ENCODE measurements at regions not wholly inside any gene's neighbourhood (a gene's known extent, or its start where the extent isn't known, plus 50 kb on each side); places are given as distances from the start of the nearest gene placed in this dataset.

DNA sequence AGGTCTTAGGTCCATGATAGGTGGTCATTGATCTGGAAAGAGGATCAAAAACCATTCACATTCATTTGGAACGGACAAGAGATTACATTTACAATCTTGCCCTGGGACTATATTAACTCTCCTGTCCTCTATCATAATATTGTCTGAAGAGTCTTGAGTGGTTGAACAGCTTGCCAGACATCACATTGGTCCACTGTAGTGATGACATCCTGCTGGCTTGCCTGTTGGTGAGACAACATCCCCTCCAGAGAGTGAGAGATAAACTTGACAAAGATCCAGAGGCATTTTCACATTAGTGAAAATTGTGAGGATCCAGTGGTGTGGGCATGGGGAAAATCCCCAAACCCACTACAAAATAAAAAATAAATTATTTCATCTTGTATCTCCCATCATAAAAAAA is 155.7 kb upstream of the LEF1 start:
- FAIRE-seq, result no peak

DNA sequence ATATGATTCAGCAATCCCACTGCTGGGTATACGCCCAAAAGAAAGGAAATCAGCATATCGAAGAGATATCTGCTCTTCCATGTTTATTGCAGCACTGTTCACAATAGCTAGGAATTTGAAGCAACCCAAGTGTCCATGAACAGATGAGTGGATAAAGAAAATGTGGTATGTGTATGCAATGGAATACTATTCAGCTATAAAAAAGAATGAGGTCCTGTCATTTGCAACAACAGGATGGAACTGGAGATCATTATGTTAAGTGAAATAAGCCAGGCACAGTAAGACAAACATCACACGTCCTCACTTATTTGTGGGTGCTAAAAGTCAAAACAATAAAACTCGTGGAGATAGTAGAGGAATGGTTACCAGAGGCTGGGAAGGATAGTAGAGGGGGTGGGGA is 153.8 kb upstream of the LEF1 start:
- FAIRE-seq, result no peak

DNA sequence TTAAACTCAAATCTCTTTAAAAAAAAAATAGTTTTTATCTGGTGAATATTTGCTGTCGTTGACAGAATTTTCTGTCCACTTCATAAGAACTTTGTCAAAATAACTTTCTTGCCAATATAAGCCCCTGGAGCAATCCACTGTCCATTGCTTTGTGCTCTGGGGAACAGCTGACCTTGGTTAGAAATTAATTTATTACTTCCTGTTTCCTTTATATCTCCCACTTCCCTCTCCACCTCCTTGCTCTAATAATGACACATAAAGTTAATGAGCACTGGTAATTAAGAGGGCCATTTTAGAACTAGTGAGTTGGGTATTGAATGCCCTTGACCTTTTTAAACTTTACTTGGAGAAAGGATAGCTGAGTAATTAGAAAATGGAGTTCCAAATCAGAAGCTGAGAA is 151.3 kb upstream of the LEF1 start:
- peak; percentile 51 for FAIRE-seq

DNA sequence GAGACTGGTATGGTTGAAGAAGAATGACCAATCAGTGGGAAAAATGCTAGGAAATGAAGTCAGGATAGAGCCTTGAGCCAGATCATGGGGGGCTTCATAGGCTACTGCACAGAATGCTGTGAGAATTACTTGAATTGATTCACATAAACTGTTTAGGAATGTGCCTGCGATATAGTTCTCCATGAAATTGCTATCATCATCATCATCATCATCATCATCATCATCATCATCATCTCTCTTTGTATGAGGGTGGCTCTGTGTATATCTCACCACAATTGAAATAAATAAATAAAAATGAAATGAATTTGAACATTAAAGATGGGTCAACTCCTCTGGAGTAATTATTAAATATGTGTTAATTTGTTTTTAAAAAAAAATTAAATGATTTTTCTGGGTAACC is 148.6 kb upstream of the LEF1 start:
- FAIRE-seq, result no peak

DNA sequence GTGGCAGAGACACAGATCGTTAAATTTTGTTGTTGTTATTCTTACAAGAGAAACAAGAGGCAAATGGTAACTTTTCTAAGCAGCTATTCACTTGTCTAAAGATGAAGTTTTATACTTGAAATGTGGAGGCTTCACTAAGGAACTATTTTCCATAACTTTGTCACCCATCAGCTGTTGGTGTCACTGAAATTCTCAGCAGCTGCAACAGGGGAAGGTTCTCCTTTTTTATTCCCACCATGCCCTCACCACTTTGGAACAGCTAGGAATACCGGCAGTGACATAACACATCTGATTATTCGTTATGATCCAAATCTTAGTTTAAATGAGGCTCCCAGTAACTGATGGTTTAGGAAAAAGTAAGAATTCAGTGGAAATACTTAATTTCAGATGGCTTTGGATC is 147.0 kb upstream of the LEF1 start:
- FAIRE-seq, result no peak

DNA sequence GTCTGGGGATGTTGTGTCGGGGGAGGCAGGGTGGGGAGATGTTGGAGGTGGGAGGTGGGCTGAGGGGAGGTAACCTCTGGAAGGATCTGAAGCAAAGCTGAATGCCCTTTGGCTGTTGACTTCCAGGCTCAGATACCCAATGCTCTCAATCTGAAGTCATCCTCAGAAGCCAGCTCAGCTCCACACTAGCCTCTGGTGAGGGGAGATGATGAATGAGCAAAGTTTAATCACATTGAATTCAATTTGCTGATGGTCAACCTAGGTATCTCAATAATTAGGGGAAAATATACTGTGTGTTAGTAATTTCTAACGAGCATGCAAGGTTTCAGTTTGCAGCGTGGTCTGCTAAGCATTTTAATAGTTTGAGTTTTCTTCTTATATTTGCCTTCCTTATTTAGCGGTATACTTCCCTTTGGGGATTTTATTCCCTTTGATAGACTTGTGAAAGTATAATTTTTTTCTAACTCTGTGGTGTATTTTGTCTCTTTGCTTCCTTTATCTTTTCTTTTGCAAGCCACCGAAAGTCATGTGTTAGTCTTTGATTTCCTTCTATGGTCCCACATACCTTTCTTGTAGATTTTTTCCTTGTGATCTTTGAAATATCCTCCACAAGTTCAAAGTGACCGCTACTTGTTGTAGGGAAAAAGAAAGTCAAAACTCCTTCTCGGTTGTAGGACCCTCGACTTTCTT is 146.3 kb upstream of the LEF1 start:
- FAIRE-seq, result peak; percentile 43

DNA sequence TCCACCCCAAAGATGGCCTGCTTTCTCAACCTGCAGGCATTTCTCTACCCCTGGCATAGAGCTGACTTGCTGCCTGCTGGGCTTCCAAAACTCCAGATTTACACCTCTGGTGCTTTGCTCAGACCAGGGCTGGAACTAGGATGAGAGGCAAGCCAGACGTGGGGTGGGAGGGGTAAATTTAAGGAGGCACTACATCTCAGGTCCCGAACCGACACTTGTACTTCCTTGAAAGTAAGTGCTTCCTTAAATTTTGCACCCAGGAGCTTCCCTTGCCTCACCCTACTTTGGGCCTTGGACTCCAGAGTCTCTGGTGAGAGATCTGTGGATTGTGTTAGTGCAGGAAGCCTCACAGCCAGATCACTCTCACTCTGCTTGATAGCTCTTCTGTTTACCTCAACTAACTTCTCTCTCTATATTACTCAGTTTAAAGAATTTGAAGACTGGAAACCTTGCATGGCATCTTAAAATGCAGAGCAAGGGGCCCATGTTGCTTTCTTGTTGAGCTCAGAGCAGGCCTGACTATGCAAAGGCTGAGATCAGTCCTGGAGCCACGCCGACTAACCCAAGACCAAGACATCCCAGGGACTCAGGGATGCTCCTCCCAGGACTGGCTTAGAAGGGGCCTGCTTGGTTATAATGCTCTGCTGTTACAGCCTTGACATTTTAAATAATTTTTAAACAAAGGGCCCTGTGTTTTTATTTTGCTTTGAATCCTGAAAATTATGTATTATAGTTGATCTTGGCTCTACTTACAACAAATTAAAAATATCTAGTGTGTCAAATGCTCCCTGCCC is 145.0 kb upstream of the LEF1 start:
- FAIRE-seq, result no peak

DNA sequence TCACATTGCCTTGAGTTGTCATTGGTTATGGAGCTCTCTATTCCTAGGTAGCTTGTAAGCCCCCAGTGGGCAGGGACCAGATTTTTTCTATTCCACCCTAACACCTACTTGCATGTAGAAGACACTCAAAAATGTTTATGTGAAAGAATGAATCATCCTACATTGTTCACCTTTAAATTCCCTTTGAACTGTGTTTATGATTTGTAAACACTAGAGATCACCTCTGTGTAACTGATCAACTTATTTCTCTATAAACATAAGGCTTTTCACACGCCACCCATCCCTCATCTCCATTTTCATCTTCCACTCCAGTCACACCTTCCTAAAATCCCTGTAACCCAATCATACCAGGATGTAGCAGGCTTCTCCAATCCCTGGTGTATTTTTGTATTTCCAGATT is 142.6 kb upstream of the LEF1 start:
- FAIRE-seq, result no peak

DNA sequence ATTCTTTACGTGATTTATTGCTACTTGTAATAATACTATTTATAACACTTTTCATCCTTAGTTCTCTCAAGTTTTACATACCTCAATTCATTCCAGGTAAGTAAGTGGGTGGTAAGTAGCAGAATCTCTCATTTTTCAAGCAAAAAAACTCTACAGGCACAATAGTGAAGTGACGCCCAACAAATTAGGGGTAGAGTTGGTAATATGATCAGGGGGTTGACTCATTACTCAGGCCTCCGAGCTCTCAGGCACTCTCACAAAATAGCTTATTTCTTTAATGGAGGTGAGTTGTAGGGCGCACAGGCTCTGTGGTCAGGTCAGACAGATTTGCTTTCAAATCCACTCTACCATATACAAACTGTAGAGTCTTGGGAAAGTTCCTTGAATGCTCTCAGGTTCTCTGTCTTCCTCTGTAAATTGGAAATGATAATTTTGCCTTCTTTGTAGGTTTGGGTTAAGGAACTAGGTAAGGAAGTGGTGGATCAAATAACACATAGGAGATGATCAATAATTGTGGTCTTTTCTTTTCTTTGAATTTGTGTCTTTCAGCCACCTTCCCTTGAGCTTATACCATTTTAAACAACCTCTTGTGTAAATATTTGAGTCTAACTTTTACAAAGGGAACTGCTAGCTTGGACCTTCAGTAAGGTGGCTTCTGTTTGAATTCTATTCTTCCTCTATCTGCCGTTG is 134.9 kb upstream of the LEF1 start:
- FAIRE-seq, result peak; percentile 4

- no peak for FAIRE-seq
These were observed 133.0 kb upstream of the LEF1 start for GRCh38 chr4:108301545-108302251.

GRCh38 chr4:108297605-108298004 is 128.9 kb upstream of the LEF1 start:
- FAIRE-seq, result no peak

GRCh38 chr4:108292229-108292628 is 123.5 kb upstream of the LEF1 start:
- FAIRE-seq, result no peak

DNA sequence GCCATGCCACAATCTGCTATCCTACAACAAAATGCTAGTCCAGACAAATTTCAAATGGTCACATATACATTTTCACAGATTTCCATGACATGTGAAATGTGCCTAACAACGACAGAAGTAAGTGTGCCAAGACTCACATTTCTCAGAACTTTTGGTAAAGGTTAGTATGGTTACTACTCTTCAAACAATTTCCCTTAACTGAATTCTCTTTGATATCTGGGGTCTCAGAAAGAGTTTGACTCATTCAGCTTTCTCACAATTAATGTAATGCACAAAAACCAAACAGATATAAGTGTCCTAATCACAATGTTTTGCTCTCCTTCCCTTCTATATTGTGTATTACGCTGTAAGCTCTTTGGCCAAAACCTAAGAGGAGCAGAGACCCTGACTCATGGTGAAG is 122.4 kb upstream of the LEF1 start:
- FAIRE-seq, result no peak

GRCh38 chr4:108287834-108288413 is 119.2 kb upstream of the LEF1 start:
- no peak for FAIRE-seq

DNA sequence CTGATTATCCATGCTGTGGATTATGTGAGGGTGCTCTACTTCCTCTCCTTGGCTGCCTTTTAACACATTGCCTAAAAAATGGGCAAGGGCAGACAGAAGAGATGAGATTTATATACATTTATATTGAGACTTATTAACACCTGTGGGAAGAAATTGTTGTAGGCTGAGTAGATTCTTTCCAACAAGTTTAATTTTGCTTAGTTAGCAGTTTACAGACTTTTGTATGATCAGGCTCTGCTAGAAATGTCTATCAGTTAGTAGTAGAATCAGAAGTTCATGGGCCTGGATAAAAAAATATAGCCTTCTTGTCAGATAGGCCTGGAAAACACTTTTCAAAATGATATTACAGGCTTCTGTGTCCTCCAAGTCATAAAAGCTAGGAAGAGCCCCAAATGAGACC is 111.3 kb upstream of the LEF1 start:
- FAIRE-seq, result no peak

- FAIRE-seq, result no peak
These were observed 108.0 kb upstream of the LEF1 start for GRCh38 chr4:108276690-108277089.

- no peak for FAIRE-seq
These were observed 104.3 kb upstream of the LEF1 start for GRCh38 chr4:108272986-108273385.

GRCh38 chr4:108272561-108272960 is 103.8 kb upstream of the LEF1 start:
- FAIRE-seq, result no peak

DNA sequence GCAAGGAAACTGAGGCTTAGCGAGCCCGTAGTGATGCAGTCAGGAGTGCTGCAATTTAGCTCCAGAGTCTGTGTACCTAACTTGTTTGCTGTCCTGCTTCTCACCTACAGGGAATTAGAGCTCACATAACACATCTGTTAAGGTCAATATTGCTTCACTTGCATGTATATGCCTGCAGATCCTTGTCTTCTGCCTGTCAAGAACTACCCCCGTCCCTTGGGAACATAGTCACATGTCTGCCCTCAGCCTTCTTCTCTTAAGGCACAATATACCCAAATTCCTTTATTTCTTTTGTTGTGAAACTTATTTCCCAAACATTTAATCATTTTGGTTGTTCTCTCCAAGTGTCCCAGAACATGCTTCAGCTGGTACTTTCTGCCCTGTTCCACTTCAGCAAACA is 103.3 kb upstream of the LEF1 start:
- no peak for FAIRE-seq

DNA sequence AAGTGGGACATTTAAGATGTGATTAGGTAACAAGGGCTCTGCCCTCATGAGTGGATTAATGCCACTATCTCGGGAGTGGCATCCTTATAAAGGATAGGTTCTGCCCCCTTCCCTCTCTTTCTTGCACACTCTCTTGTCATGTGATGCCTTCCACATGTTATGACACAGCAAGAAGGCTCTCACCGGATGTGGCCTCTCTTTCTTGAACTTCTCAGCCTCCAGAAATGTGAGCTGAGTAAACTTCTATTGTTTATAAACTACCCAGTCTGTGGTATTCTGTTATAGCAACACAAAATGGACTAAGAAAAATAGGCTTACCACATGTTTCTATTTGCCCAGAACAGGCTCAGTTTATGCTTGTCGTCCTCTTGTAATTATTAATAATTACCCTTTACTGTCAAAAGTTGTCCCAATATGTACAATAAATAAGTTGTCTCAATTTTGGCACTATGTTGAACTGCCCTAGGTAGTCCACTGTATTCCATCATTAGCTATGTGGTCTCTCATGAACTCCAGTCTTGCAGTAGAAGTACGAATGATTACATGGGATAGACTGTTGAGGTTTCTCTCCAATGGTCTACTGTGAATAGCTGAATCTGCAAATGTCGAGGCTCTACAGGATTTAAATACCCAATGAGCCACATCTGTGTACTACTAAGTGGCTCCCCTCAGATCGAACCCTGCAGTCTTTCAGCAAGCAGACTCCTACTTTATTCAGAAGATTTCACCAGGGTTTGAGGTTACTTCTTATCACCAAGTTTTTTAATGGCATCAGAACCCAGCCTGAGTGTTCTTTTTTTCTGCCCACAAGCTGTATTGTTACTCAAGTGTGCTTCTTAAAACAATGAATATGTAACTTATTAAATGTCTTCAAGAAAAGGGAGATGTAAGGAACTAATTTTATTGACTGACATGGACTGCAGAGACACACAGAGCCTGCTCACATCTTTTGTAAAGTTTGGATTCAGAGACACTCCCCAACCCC is 102.0 kb upstream of the LEF1 start:
- no peak for FAIRE-seq

GRCh38 chr4:108264693-108265092 is 96.0 kb upstream of the LEF1 start:
- no peak for FAIRE-seq

- FAIRE-seq, result no peak
These were observed 94.3 kb upstream of the LEF1 start for GRCh38 chr4:108263057-108263456.

Measured in endometrium (tissue), 2 donors.